Erythroblast (primary cell): ENCODE measurements at regions not wholly inside any gene's neighbourhood (a gene's known extent, or its start where the extent isn't known, plus 50 kb on each side); places are given as distances from the start of the nearest gene placed in this dataset.

ENCODE experiments used
- GATA1 ChIP-seq: IDR thresholded peaks from 2 replicates; pipeline ENCODE4 v1.6.1; 2011; ENCODE audit warnings: low read depth, mild to moderate bottlenecking, control low read depth, low read length, moderate library complexity
- POLR2A ChIP-seq: IDR thresholded peaks from 2 replicates; pipeline ENCODE4 v1.6.1; 2011; ENCODE audit warnings: mild to moderate bottlenecking, low read length

DNA sequence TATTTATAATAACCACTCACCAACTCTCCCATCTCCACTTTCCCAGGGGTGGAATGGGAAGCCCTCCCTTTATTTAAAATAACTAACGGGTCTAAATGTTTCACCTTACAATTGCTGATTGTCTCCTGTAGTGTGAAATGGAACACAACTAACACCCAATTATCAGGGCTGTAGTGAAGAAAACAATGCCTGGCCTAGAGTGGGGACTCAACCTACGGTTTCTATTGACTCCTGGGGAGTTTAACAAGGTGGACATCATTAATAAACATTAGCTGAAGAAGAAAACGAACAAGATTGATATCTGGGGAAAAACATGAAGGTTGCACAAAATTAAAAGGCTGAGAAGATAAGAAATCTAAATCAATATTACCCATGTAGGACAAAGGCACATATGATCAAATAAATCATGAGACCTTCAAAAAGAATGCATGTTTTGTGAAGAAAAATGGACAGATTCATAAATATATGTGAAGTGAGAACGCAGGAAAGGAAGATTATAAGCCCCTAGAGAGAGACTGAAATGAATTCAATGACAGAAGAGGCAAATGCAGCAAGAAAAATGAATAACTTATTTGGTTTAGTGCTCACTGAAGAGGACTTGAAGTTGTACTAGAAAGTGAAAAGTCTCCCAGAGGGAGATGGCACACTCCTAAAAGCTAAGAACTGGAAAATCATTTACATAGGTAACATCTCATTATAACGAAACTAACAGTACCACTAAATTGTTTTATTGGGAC is 593.0 kb upstream of the AADAT start:
- TF ChIP-seq POLR2A (no peak), GATA1 (no peak)
